HG02759 (cell line): ENCODE measurements at regions not wholly inside any gene's neighbourhood (a gene's known extent, or its start where the extent isn't known, plus 50 kb on each side); places are given as distances from the start of the nearest gene placed in this dataset.

Source experiments
- ATAC-seq: cut with Tn5 transposase; IDR thresholded peaks from one replicate; pipeline ENCODE4 v1.9.1; 2021; ENCODE audit warnings: mild to moderate bottlenecking, moderate library complexity; ENCODE audit not compliant: unreplicated experiment

DNA sequence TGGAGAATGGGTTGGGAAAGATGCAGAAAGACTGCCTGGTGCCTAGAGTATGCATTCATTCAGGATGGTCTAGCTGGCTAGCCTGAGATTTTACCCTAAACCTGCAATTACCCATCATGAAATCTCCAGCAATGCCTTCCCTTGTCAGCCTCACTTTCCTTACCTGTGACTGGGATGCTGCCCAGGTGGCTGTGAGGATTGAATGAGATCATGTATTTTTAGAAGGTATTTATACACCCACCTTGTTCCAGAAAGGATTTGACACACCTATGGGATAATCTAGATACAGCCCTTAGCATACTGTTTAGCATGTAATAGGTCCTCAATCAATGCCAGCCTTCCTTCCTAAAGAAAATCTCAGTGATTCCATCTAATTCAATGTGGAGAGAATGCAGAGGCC lies 561.4 kb downstream of the CDK5RAP2 start:
- no peak for ATAC-seq

- ATAC-seq: no peak
Observed at GRCh38 chr9:120018037-120018436, 561.9 kb downstream of the CDK5RAP2 start.

DNA sequence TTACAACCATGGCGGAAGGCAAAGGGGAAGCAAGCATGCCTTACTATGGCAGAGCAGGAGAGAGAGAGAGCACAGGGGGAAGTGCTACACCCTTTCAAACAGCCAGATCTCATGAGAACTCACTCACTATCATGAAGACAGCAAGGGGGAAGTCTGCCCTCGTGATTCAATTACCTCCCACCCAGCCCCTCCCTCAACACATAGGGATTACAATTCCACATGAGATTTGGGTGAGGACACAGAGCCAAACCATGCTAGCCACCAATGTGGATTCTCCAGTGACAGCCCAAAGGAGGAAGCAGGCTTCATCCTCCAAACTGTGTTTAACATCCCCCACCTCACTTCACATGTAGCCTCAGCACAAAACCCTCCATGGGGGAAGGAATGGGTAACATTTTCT lies 563.7 kb downstream of the CDK5RAP2 start:
- no peak for ATAC-seq

DNA sequence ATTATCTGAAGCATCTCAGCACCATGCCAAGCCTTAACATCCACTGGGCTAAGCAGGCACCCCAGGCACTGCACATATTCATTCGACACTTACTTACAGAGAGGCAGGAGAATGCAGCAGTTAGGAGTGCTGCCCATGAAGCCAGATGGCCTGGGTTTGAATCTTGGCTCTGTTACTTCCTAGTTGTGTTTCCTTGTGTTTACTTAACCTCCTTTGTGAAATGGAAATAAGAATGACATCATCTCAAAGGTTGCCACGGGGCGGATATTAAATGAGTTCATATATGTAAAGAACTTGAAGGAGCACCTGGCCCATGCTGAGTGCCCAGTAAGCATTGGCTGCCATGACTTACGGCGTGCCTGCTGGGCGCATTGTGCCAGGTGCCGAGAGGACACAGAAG lies 565.2 kb downstream of the CDK5RAP2 start:
- no peak for ATAC-seq

DNA sequence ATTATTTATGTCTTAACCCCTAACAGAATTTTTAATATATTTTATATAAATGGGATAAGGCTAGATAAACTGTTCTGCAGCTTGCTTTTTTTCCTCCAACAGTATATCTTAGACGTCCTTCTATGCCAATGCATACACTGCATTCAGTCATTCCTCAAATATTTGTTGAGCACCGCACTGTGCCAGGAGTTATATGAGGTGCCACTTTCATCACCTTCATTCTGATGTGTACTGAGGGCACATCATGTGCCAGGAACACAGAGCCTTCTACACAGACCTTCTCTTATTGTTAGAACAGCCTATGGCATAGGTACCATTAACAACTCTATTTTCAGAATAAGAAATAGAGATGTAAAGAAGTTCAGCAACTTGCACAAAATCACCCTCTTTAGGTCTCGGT lies 570.1 kb downstream of the CDK5RAP2 start:
- no peak for ATAC-seq

GRCh38 chr9:120001536-120001935 lies 578.4 kb downstream of the CDK5RAP2 start:
- no peak for ATAC-seq

DNA sequence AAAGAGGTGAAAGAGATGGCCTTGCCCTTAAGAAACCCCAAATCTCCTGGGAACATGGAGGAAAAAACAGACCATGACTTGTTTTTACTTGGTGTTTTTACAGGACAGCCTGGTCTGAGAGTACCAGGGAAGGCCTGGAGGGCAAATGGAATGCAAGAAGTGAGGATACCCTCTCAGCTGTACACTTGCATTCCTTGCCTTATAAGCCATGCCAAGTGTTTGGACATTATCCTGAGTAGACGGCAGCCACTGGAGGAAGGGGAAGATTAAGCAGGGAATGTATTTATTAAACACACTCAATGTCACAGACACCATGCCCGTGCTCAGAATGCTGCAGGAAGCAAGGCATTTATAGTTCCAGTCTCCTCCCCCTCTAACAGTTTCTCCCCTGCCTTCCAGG lies 581.4 kb downstream of the CDK5RAP2 start:
- no peak for ATAC-seq

DNA sequence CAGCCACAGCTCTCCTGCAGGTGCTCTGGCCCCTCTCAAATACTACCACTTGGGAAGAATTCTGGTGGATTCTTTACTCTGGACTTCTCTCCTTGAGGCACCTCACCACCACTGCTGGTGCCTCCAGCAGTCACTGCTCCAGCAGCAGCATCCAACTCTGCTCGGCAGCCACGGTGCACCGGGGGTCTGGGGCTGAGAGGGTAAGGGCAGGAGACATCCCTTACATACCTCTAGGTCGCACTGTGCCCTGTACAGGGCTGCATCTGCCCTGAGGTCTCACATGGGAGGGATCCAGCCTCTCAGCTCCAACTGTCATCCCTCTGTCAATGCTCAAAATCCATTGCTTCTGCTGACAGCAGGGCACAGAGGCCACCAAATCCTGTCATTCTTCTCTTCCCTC lies 588.2 kb downstream of the CDK5RAP2 start:
- no peak for ATAC-seq

- ATAC-seq: no peak
Observed at GRCh38 chr9:119986713-119987112, 593.3 kb downstream of the CDK5RAP2 start.

GRCh38 chr9:119986205-119986604 lies 593.8 kb downstream of the CDK5RAP2 start:
- ATAC-seq: no peak

- ATAC-seq: no peak
Observed at GRCh38 chr9:119974026-119974425, 604.8 kb upstream of the BRINP1 start.

DNA sequence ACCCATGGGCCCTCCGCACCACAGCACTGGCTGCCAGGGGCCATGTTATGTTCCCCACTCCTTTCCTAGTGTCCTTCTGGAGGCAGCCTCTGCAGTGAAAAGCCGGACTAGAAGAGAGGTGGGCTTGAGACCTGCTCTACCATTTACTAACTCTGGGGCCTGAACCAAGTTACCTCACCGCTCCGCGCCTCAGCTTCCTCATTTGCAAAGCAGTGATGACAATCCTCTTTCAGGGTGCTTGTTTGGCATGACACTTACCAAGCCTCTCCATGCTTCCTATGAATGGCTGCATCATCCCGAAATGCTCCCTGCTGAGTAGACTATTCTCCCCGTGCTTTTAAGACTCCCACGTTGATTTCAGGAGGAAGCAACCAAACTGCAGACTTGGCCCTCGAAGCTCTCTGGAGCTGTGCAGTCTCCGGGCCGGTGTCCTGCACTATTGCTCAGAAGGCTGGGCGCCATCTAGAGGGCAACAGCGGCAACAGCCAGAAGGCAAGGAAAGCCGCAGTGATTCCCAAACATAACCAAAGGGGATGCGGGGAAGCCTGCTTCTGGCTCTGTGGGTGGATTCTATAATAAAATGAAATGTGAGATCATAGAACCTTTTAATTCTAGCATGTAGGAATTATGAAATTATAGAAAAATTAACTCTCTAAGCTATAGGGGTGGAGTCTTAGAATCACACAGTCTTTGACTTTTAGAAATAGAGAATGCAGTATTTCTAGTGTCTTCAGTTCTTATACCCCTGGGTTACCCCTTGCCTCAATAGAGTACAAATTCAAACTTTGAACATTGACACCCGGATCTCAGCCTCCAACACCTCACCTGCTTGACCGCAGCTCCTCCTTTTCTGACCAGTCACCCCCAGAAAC lies 599.8 kb upstream of the BRINP1 start:
- ATAC-seq: peak; percentile 96

DNA sequence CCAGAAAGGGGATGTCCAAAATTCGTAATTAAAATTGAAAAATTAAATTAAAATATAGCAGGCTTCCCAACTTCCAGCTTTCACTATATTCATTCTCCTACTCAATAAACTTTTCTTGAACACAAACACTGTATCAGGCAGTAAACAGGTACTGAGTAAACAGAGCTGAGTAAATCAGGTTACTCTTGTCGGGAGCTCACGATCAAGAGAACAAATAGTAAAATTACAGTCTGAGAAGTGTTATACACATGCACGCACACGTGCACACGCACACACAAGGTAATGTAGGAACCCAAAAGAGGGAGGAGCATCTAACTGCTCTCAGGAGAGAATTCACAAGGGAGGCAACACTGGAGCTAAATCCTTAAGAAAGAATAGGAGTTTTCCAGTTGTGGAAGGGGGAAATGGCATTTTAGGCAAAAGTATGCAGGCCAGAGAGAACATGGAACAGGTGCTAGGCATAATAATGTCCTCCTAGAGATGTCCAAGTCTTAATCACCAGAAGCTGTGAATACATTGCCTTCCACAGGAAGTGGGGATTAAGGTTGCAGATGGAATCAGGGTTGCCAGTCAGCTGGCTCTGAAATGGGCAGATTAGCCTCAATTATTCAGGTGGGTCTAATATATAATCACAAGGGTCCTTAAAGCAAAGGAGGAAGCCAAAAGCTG lies 598.8 kb upstream of the BRINP1 start:
- ATAC-seq: no peak

DNA sequence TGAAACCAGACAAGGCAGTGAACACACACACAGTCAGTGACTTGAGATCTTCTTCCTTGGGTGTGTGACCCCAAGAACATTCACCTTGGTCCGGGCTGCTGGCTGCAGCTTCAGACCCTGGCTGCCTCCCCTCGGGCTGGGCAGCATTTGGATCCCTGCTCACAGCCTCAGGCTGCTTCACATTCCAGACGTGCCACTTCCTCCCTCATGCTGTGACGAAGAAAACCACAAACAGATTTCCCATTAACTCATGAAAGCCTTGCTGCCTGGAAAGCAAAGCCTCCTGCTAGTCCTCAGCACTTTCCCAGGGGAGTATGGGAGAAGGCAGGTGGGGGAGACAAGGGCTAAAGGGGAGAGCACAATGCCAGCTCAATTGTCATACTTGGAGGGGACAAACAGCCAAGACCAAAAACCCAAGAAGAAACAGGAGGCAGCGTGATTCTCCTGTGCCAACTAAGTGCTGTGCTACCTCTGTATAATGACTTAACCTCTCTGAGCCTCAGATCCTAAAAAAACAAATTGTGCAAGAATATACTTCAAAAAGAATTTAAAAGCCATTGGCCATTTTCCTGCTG lies 594.6 kb upstream of the BRINP1 start:
- ATAC-seq: no peak

DNA sequence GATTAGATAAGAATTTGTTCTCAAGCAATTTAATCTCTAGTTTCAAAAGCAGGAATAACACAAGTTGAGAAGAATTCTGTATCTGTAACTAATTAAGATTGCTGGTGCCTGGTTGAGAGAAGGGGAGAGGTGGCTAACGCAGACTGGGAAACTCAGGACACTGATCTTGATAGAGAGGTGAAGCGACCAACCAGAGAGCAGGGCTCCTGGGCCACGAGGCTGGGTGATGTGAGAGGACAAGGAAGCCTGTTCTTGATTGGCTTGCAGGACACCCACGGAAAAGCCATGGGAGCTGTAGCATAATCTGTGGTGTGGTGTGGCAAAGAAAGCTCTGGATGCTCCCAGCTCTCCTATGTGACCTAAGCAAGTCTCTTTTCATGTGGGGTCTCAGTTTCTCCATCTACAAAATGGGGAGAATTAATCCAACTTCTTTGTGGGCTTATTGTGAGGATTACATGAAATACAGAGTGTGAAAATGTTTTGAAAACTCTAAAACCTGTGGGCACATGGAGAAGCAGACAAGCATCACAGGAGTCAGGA lies 594.1 kb upstream of the BRINP1 start:
- no peak for ATAC-seq

DNA sequence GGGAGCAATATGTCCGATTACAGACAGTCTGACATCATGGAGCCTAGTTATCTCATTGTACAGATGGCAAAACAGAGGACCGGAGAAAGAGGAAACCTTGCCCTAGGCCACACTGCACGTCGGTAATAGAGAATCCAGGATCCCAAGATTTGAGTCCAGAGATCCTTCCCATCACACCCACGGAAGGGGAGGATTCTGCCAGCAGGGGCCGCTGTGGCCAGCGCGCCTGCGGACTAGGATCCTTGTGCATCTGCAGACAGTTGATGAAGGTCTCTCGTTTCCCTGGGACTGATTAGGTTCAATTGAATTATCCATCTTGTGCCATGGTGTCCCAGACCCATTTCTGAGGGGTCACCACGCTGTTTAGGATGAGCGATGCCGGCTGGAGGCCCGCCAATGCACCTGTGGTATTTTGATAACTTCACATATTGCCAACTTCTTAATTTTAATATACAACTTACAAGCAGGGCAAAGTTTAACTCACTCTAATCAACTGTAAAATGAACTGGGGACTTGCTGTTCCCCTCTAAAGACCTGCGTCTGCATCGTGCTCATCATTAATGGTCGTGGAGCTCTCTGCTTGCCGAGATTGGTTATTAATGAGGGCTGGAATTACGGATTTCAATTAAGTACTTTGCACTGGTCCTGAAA lies 592.7 kb upstream of the BRINP1 start:
- no peak for ATAC-seq

- ATAC-seq: no peak
Observed at GRCh38 chr9:119959846-119960545, 590.8 kb upstream of the BRINP1 start.

DNA sequence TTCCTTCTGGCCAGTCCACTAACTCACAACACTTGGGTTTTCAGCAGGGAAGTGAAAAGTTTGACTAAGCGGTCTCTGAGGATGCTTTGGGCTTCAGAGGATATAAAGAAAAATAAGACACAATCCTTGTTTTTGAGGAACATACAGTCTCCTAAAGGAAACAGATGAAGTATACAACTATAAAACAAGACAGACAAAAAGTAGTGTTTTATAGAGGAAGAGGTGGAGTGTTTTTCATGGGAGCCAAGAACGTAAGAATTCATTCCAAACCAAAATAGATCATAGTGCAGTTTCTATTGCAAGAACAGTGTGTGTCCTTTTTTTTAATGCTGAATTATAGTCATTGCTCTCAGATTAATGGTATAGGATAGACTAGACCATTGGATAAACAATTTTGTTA lies 586.9 kb upstream of the BRINP1 start:
- ATAC-seq: no peak

- ATAC-seq: no peak
Observed at GRCh38 chr9:119955276-119955675, 586.0 kb upstream of the BRINP1 start.

DNA sequence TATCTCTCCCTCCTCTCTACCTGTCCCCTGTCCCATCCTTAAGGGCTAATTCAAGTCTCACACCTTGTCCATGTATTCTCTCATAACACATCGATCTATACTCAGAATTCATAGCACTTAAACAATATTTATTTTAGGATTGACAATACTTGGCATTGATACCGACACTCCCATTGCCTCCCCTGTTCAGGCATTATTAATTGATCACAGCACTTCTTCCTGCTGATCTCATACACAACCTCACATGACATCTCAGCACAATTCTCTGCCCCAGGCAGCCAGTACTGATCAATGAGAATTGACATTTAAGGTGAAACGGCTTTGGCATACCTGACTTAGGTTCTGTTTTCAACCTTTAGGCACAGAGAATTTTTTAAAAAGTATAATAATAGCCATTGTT lies 582.4 kb upstream of the BRINP1 start:
- ATAC-seq: no peak

GRCh38 chr9:119951090-119951489 lies 581.9 kb upstream of the BRINP1 start:
- ATAC-seq: no peak
